ENCODE measurements at regions not wholly inside any gene's neighbourhood (a gene's known extent, or its start where the extent isn't known, plus 50 kb on each side); places are given as distances from the start of the nearest gene placed in this dataset.

GRCh38 chr14:53285064-53285463 lies 131.9 kb upstream of the DDHD1 start:
- intact Hi-C loops (cut with DNase I, micrococcal nuclease) = no loop called here
- Histone ChIP-seq H3K36me3 (ENCODE audit: low read depth) (no peaks in the 10 kb centered on the region), H3K4me1 (ENCODE audit: low read depth) (no peaks in the 10 kb centered on the region), H3K9me3 (peaks cover 3% of the 10 kb centered on the region), H3K4me3 (no peak overlapping the region)
- TF ChIP-seq, protein P1, sequence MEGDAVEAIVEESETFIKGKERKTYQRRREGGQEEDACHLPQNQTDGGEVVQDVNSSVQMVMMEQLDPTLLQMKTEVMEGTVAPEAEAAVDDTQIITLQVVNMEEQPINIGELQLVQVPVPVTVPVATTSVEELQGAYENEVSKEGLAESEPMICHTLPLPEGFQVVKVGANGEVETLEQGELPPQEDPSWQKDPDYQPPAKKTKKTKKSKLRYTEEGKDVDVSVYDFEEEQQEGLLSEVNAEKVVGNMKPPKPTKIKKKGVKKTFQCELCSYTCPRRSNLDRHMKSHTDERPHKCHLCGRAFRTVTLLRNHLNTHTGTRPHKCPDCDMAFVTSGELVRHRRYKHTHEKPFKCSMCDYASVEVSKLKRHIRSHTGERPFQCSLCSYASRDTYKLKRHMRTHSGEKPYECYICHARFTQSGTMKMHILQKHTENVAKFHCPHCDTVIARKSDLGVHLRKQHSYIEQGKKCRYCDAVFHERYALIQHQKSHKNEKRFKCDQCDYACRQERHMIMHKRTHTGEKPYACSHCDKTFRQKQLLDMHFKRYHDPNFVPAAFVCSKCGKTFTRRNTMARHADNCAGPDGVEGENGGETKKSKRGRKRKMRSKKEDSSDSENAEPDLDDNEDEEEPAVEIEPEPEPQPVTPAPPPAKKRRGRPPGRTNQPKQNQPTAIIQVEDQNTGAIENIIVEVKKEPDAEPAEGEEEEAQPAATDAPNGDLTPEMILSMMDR (IDR thresholded peaks at IDR 0.05) = no peak
- DNase-seq (no peak), ATAC-seq (no peak)

DNA sequence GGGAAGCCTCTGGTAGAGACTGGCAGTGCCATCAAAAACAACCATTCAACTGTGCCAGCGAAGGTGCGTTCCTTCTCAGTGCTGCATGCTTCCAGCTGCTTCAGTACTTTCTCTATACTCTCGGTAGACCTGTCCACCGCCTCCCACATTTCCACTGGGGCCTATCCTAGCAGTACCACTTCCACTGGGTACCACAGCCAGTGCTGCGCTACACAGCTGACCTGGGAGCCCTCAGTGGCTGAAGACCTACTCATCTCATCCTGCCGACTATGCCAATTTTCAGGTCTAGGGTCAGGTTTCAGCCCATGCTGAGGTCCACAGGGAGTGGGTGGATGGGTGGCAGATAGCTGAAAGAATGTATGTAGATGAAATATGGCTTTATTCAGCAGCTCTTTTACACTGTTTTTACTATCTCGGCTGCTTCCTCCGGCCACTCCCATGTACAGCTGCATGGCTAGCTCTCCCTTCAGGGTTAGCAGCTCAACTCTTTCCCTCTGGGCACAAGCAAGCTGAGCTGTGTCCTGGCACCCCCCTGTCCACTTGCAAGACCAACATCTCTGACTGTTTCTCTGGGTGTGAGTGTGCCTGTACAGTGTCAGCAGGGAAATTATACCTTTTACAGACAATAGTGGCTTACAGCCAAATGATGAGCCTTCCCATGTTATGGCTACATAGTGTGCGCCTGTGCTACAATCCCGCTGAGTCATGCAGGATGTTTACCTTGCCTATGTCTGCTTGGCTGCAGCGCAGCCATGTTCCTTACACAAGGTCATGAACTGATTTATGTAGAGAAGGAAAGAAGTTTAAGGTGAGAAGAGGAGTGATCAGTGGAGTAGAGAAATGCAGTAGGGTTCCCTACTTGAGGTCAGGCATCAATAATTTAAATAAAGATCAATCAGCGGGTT lies 125.7 kb upstream of the DDHD1 start:
- ATAC-seq (no peak), DNase-seq (no peak)
- TF ChIP-seq, protein P1 (IDR thresholded peaks at IDR 0.05) = no peak

DNA sequence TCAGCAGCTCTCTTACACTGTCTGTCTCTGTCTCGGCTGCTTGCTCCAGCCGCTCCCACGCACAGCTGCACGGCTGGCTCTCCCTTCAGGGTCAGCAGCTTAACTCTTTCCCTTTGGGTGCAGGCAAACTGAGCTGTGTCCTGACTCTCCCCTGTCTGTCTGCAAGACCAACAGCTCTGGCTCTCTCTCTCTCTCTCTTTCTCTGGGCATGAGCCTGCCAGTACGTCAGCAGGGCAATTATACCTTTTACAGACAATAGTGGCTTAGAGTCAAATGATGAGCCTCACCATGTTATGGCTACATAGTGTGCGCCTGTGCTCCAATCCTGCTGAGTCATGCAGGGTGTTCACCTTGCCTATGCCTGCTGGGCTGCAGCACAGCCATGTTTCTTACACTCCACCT lies 120.5 kb upstream of the DDHD1 start:
- intact Hi-C loops (cut with DNase I, micrococcal nuclease) = no loop called here
- H3K36me3 ChIP-seq (ENCODE audit: low read depth) = no peaks in the 10 kb centered on the region
- DNase-seq (no peak), ATAC-seq (no peak)
- no peaks in the 10 kb centered on the region for H3K9me3 ChIP-seq
- H3K4me1 ChIP-seq (ENCODE audit: low read depth) = no peaks in the 10 kb centered on the region
- TF ChIP-seq, protein P1 (IDR thresholded peaks at IDR 0.05) = no peak
- H3K4me3 ChIP-seq = no peak overlapping the region

More for the DNA sequence above, 125.7 kb upstream of the DDHD1 start:
- Histone ChIP-seq H3K4me1 (ENCODE audit: low read depth) (no peaks in the 10 kb centered on the region), H3K9me3 (peaks cover 3% of the 10 kb centered on the region), H3K4me3 (no peak overlapping the region), H3K36me3 (ENCODE audit: low read depth) (no peaks in the 10 kb centered on the region)
- intact Hi-C loops (cut with DNase I, micrococcal nuclease) = no loop called here

- ATAC-seq (no peak), DNase-seq (no peak)
- Histone ChIP-seq H3K4me1 (ENCODE audit: low read depth) (no peaks in the 10 kb centered on the region), H3K9me3 (no peaks in the 10 kb centered on the region), H3K4me3 (no peak overlapping the region), H3K36me3 (ENCODE audit: low read depth) (no peaks in the 10 kb centered on the region)
- intact Hi-C loops (cut with DNase I, micrococcal nuclease) = no loop called here
- TF ChIP-seq, protein P1 (IDR thresholded peaks at IDR 0.05) = no peak
Measured at GRCh38 chr14:53265025-53265424, 111.9 kb upstream of the DDHD1 start.

DNA sequence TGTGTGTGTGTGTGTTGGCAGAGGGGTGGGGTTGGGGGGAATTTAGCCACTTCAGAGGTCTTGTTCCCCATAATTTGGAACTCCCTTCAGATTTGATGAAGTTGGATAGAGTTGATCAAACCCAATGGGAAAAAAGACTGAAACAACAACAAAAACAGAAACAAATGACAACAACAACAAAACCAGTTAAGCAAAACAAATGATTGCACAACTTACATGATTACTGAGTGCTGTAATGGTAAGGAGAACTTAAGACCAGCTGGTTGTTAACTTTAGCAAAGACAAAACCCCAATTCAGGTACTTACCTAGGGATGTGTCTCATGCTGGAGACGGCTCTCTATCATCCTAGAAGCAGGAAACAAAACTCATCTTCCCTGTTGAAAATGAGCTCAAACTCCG lies 107.8 kb upstream of the DDHD1 start:
- intact Hi-C loops (cut with DNase I, micrococcal nuclease) = no loop called here
- no peaks in the 10 kb centered on the region for H3K4me1 ChIP-seq (ENCODE audit: low read depth)
- ATAC-seq = no peak

More for the DNA sequence above, 107.8 kb upstream of the DDHD1 start:
- TF ChIP-seq, protein P1 (IDR thresholded peaks at IDR 0.05) = no peak
- no peak for DNase-seq
- Histone ChIP-seq H3K9me3 (peaks cover 1% of the 10 kb centered on the region), H3K4me3 (no peak overlapping the region), H3K36me3 (ENCODE audit: low read depth) (no peaks in the 10 kb centered on the region)

Measured in mucosa of descending colon (tissue), 3 donors.